ENCODE measurements at regions not wholly inside any gene's neighbourhood (a gene's known extent, or its start where the extent isn't known, plus 50 kb on each side); places are given as distances from the start of the nearest gene placed in this dataset.
"Not testable (repeated sequence)": the region's sequence is repeated elsewhere in the genome, so short reads cannot be mapped to it uniquely, and the experiment has no call there.

DNA sequence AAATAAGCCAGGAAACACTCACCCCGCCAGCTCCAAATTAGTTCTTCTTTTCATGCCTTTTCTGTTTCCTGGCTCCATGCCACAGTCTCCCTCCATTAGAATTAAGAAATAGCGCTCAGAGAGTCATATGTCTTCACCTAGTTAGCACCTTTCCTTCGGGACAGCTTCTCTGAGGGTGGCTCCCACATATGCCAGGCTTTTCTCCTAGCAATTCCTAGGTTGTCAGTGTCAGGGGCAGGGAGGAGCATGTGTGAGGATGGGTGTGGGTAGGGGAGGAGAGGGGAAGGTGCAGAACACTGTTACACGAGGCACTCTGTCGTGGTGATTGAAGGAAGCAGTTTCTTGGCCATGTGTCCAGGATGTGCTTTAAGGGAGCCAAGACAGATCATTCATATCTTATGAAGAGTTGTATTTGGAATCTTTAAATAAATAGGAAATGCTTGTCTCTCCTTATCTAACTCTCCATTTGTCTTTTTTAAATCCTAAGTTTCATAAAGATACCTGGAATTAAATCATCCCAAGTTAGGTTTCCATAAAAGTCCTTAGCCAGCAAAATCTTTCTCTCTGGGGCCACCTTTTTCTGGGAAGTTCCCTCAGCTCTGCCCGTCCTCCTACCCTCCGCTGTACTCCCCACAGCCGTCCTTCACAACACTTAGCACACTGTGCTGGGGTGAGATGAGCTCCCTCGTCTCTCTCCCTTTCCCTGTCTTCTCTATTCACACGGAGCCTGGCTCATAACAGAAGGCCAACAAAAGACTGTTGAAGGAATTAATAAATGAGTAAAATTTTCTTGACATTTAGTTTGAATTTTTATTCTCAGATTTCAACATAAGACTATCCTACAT is 361.0 kb downstream of the CD83 start:
- CTCF ChIA-PET: no interaction called here
- H3K4me1 Mint-ChIP-seq: no peaks in the 10 kb centered on the region
- POLR2A ChIA-PET: no interaction called here
- H3K4me3 Mint-ChIP-seq: no peak overlapping the region
- no peaks in the 10 kb centered on the region for H3K27me3 Mint-ChIP-seq (ENCODE audit: low read depth)
- TF ChIP-seq, protein P1, sequence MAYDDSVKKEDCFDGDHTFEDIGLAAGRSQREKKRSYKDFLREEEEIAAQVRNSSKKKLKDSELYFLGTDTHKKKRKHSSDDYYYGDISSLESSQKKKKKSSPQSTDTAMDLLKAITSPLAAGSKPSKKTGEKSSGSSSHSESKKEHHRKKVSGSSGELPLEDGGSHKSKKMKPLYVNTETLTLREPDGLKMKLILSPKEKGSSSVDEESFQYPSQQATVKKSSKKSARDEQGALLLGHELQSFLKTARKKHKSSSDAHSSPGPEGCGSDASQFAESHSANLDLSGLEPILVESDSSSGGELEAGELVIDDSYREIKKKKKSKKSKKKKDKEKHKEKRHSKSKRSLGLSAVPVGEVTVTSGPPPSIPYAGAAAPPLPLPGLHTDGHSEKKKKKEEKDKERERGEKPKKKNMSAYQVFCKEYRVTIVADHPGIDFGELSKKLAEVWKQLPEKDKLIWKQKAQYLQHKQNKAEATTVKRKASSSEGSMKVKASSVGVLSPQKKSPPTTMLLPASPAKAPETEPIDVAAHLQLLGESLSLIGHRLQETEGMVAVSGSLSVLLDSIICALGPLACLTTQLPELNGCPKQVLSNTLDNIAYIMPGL (CRISPR knock-in tag; IDR thresholded peaks at IDR 0.05): no peak
- no peak for TF ChIP-seq MLX (CRISPR knock-in tag; IDR thresholded peaks at IDR 0.05)
- peaks cover 19% of the 10 kb centered on the region for H3K36me3 Mint-ChIP-seq
- ATAC-seq (no peak), DNase-seq (ENCODE audit: low spot score) (no peak)
- H3K27ac Mint-ChIP-seq: no peak overlapping the region
- H3K9me3 Mint-ChIP-seq: peaks cover 20% of the 10 kb centered on the region

DNA sequence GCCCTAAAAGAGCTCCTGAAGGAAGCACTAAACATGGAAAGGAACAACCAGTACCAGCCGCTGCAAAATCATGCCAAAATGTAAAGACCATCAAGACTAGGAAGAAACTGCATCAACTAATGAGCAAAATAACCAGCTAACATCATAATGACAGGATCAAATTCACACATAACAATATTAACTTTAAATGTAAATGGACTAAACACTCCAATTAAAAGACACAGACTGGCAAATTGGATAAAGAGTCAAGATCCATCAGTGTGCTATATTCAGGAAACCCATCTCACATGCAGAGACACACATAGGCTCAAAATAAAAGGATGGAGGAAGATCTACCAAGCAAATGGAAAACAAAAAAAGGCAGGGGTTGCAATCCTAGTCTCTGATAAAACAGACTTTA is 364.4 kb downstream of the CD83 start:
- H3K9me3 Mint-ChIP-seq: peaks cover 27% of the 10 kb centered on the region
- peaks cover 26% of the 10 kb centered on the region for H3K36me3 Mint-ChIP-seq
- H3K4me3 Mint-ChIP-seq; POLR2A ChIA-PET; ATAC-seq; H3K27me3 Mint-ChIP-seq (ENCODE audit: low read depth); H3K27ac Mint-ChIP-seq; CTCF ChIA-PET; H3K4me1 Mint-ChIP-seq; DNase-seq (ENCODE audit: low spot score): not testable (repeated sequence)

DNA sequence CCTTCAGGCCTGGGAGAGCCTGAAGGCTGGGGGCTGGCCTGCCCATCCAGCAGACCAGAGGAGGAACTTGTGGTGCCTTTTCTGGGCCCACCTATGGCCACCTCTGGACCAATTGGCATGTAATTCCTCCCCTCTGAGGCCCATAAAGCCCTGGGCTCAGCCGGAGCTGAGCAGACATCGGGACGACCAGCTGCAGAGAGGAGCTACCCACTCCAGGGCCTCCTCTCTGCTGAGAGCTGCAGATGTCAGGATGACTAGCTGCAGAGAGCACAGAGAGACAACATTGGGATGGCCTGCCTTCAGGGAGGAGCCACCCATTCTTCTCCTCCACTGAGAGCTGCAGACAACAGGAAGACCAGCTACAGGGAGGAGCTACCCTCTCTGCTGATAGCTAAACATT is 370.1 kb downstream of the CD83 start:
- no peak for ATAC-seq
- Mint-ChIP-seq H3K9me3 (peaks cover 27% of the 10 kb centered on the region), H3K4me3 (no peak overlapping the region), H3K27ac (no peak overlapping the region), H3K36me3 (peaks cover 20% of the 10 kb centered on the region), H3K4me1 (0 out of 2 replicates have a peak, but pooled peaks cover 6% of the 10 kb centered on the region), H3K27me3 (ENCODE audit: low read depth) (peaks cover 2% of the 10 kb centered on the region)
- no peak for DNase-seq (ENCODE audit: low spot score)
- ChIA-PET POLR2A (no interaction called here), CTCF (no interaction called here)
- no peak for TF ChIP-seq ZNF671 (CRISPR knock-in tag; IDR thresholded peaks at IDR 0.05)
- no peak for TF ChIP-seq NFYB (CRISPR knock-in tag; conservative IDR thresholded peaks at IDR 0.05; ENCODE audit: low read depth)
- no peak for TF ChIP-seq NFE2L1 (CRISPR knock-in tag; IDR thresholded peaks at IDR 0.05)
- no peak for TF ChIP-seq MLX (CRISPR knock-in tag; IDR thresholded peaks at IDR 0.05)
- no peak for TF ChIP-seq GRHL2 (CRISPR knock-in tag; IDR thresholded peaks at IDR 0.05; ENCODE audit: insufficient replicate concordance, severe bottlenecking)
- no peak for TF ChIP-seq TP53 (CRISPR knock-in tag; IDR thresholded peaks at IDR 0.05)
- TF ChIP-seq SMAD3 (CRISPR knock-in tag; IDR thresholded peaks at IDR 0.05; ENCODE audit: borderline replicate concordance): no peak
- TF ChIP-seq, protein P2, sequence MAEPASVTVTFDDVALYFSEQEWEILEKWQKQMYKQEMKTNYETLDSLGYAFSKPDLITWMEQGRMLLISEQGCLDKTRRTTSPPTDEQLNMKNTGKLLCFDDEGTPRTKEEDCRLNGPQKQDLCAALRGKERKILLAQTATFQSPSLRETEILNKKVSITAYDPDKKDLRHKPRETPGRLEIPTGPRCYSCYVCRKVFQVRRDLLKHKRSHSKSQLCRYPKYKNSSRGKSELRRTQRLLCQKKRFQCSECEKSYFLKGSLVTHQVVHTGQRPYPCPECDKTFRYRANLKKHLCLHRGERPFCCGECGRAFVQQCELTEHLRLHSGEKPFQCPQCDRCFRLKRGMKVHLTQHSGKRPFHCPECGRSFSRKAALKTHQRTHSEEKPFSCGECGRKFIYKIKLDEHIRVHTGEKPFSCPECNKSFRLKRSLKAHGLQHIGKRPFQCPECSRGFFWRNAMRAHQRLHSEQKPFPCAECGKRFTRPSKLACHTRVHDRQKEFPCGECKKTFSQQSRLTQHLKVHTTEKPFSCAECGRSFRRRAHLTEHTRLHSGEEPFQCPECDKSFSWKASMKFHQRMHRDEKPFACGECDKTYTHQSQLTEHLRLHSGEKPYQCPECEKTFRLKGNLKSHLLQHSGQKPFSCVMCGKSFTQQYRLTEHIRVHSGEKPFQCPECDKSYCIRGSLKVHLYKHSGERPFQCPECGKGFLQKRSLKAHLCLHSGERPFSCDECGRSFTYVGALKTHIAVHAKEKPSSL (CRISPR knock-in tag; conservative IDR thresholded peaks at IDR 0.05): no peak
- no peak for TF ChIP-seq TCF7 (CRISPR knock-in tag; IDR thresholded peaks at IDR 0.05; ENCODE audit: low read depth)
- TF ChIP-seq TEAD1 (CRISPR knock-in tag; IDR thresholded peaks at IDR 0.05): no peak
- TF ChIP-seq ZNF263 (CRISPR knock-in tag; IDR thresholded peaks at IDR 0.05; ENCODE audit: low read depth): no peak
- TF ChIP-seq ZSCAN18 (CRISPR knock-in tag; IDR thresholded peaks at IDR 0.05): no peak
